NCI-H2081 treated with DMSO at 0.1 percent for 48 hours (cell line): ENCODE measurements at regions not wholly inside any gene's neighbourhood (a gene's known extent, or its start where the extent isn't known, plus 50 kb on each side); places are given as distances from the start of the nearest gene placed in this dataset.
"Not testable (repeated sequence)": the region's sequence is repeated elsewhere in the genome, so short reads cannot be mapped to it uniquely, and the experiment has no call there.

Experiments
- DNase-seq: peaks from one replicate; lab custom pipeline; 2025; lab: John Stamatoyannopoulos, UW

- no peak for DNase-seq
These were observed 50.4 kb downstream of the KATNIP start for GRCh38 chr16:27600381-27600780.

DNA sequence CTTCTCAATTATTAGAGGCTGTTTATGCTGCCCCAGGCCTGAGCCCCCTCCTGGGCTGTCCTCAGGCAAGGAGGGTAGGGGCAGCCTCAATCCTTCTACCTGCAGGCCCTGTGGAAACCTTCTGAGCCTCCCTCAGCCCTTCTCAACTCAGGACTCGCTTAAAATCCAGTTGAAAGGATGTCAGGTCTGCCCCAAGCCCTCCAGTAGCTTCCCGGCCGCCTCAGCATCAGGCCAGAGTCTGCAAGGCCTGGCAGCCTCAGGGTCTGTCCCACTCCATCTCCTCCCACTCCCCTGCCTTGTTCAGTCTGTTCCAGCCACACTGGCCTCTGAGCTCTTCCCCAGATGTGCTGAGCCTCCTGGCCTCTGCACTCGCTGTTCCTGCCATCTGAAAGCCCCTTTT is 52.2 kb downstream of the KATNIP start:
- no peak for DNase-seq

- DNase-seq = not testable (repeated sequence)
These were observed 55.7 kb downstream of the KATNIP start for GRCh38 chr16:27605500-27606106.

DNA sequence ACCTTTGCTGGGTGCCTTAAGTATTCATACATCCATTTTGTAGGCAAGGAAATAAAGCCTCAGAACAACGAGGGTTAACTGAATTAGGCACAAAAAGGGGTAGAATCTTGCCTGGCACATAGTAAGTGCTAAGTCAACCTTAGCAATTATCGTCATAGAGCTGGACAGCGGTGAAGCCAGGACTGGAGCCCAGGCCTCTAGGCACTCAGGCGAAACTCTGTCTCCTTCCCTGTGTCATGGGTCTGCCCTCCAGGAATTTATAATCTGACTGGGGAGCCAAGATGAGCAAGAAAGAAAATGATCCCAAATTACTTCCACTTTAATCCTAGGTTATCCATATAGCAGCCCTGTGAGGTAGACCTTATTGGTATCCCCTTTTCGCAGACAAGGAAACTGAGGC is 61.4 kb downstream of the KATNIP start:
- no peak for DNase-seq

- no peak for DNase-seq
These were observed 63.4 kb downstream of the KATNIP start for GRCh38 chr16:27613238-27613791.

- no peak for DNase-seq
These were observed 67.7 kb downstream of the KATNIP start for GRCh38 chr16:27617665-27618064.

GRCh38 chr16:27618165-27618564 is 68.2 kb downstream of the KATNIP start:
- no peak for DNase-seq

DNA sequence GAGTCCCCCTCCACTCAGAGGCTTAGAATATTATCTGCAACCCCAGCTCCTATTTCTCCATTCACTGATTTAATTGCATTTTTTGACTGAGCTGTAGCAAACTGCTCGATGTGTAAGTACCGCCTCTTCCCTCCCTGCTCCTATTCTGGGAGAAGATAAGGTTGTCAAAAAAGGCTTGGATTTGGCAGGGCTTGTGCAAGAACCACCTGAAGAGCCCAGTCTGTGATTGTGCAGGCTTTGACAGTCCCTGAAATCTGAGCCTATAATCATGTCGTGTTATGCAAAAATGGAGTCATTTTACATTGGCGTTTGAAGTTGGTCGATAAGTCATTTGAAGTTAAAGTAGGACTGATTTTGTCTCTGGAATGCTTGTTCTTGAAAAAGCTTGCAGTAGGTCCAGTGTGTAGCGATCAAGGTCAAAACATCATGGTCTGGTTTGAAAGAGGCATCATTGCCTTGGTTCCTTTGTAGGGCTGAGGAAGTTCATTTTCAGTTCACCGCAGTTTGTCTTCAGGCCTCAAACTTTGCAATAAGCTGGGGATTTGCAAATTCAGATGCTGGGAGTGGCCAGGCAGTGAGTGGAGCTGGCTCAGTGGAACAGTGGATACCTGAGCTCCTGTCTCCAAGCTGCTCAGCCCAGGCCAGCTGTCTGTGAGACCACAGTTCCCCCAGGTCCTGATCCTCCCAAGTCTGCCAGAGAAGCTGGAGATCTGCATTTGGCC is 68.8 kb downstream of the KATNIP start:
- DNase-seq = no peak

GRCh38 chr16:27620541-27620940 is 70.6 kb downstream of the KATNIP start:
- DNase-seq = no peak

- no peak for DNase-seq
These were observed 74.5 kb downstream of the KATNIP start for GRCh38 chr16:27624154-27625049.

GRCh38 chr16:27625050-27625697 is 75.2 kb downstream of the KATNIP start:
- no peak for DNase-seq

DNA sequence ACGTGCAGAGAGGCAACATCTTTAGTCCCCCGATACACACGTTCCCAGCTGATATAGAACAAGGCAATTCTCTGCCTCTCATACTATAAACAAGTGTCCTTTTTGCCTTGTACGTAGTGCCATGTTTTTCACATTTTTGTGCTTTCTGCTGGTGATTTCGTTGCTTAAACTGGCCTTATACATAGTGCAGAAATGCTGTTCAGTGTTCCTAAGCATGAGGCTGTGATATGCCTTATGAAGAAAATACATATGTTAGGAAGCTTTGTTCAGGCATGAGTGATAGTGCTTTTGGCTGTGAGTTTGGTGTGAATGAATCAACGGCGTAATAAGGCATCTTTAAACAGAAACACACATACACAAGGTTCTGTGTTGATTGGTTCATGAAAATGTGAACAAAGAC is 77.2 kb downstream of the KATNIP start:
- no peak for DNase-seq

DNA sequence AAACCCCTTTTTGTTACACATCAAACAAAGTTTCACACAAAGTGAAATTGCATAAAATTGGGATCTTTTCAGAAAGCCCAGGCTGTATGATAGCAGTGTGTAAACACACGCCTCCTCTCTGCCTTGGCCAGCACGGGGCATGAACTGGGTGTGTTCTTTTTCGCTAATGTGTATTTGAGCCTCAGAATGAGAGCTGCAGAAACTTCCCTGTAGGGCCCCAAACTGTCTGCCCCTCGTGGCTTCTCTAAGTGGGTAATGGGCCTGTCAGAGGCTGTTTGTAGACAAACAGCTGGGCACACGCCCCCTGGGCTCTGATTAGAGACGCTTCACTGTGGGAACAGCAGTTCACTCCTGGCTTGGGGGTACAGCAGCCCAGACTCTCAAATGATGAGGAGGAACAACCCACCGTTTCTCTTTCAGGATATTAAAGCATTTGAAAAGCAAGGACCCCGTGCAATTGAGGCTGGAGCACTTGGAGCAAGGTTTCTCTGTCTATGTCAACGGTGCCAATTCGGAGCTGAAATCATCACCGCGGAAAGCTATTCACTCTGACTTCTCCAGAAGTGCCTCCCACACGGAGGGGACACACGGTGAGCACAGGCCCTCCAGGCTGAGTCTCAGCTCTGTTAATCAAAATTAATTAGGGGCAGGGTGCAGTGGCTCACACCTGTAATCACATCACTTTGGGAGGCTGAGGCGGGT is 78.4 kb downstream of the KATNIP start:
- DNase-seq = peak; percentile 26

DNA sequence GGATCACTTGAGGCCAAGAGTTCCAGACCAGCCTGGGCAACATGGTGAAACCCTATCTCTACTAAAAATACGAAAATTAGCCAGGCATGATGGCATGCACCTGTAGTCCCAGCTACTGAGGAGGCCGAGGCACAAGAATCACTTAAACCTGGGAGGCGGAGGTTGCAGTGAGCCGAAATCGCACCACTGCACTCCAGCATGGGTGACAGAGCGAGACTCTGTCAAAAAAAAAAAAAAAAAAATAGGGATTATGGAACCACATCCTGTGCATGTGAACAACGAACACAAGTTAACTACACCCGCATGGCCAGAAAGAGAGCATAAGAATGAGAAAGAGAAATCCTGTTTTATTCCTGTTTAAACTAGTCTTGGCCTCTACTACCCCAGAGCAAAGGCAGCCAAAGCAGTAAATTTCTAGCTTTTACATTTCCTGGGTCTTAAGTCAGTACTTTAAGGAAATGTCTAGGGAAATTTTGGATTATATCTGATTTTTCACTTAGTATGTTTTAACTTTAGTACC is 79.1 kb downstream of the KATNIP start:
- not testable (repeated sequence) for DNase-seq

DNA sequence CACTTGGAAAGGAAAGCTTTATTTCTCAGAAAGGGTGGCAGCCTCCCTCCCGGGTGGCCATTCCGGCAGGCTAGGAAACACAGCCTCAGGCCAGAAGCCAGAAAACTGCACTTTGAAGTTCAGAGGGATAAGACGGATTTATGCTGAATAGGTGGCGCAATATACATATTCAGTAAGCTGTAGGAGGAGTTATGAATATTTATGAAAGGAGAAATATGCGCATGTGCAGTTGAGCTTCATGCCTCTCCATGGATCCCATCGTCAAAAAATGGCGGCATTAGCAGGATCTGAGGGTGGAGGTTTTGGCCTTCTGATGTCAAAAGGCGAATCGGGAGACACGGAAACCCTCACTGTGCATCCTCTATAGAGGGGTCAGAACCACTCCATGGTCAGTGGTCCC is 82.3 kb downstream of the KATNIP start:
- DNase-seq = no peak

DNA sequence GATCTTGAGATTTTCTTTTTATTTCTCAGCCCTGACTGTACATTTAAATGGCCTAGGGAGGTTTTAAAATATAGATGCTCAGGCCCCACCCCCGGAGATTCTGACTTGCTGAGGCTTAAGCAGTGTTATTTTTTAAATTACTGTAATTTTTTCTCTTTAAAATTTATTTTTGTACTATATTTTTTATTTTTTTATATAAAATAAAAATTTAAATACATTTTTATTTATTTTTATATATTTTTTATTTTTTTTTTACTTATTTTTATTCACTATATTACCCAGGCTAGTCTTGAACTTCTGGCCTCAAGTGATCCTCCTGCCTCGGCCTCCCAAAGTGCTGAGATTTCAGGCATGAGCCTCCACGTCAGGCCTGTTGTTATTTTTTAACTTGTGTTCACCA is 83.3 kb downstream of the KATNIP start:
- DNase-seq = no peak

GRCh38 chr16:27633721-27634120 is 83.8 kb downstream of the KATNIP start:
- DNase-seq = no peak

DNA sequence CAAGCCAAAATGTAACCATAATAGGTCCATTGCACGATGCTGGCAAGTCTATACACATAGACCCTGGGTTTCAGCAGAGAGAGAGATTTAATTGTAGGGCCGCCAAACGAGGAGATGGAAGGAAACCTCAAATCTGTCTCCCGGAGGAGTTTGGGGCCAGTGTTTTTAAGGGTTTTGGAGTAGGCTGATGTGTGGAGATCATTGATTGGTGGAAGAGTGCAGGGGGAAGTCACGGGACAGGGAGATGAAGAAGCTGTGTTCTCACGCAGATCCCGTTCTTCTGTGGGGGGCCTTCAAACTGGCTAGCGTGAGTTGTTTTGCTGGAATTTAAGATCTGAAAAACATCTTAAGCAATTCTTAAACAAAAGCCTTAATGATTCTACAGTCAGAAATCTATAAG is 84.8 kb downstream of the KATNIP start:
- DNase-seq = no peak

DNA sequence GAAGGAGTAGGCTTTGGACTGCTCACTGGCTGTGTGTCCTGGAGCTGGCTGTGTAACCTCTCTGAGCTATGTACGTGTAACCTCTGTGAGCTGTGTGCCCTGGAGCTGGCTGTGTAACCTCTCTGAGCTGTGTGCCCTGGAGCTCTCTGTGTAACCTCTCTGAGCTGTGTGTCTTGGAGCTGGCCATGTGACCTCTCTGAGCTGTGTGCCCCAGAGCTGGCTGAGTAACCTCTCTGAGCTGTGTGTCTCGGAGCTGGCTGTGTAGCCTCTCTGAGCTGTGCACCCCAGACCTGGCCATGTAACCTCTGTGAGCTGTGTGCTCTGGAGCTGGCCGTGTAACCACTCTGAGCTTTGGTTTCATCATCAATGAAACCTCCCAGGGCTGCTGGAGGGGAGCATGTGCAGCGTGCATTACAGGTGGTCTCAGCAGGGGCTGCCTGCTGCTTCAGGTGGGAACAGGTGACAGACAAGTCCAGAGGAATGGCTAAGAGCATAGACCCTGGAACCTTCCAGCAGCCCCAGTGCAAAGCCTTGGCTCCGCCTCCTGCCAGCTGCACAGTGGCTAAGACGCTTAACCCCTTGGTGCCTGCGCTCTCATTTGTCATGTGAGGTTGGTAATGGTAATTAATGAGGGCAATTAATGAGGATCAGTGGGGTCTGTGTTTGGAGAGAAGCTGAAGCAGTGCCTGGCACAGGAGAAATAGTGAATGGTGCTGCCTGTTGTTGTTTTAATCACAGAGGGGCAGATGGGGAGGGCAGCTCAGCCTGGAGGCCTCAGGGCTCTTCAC is 86.7 kb downstream of the KATNIP start:
- DNase-seq = no peak

GRCh38 chr16:27638833-27639560 is 89.1 kb downstream of the KATNIP start:
- no peak for DNase-seq
